GOT3 (cell line): ENCODE measurements at regions not wholly inside any gene's neighbourhood (a gene's known extent, or its start where the extent isn't known, plus 50 kb on each side); places are given as distances from the start of the nearest gene placed in this dataset.
"Not testable (repeated sequence)": the region's sequence is repeated elsewhere in the genome, so short reads cannot be mapped to it uniquely, and the experiment has no call there.

ENCODE experiments used
- DNase-seq: peaks from one replicate; lab custom pipeline; 2025; ENCODE audit warnings: mixed read lengths; lab: John Stamatoyannopoulos, UW

- no peak for DNase-seq
Measured at GRCh38 chr13:105848494-105848893, 687.0 kb downstream of the EFNB2 start.

GRCh38 chr13:105847527-105848291, 687.8 kb downstream of the EFNB2 start:
- DNase-seq: no peak

DNA sequence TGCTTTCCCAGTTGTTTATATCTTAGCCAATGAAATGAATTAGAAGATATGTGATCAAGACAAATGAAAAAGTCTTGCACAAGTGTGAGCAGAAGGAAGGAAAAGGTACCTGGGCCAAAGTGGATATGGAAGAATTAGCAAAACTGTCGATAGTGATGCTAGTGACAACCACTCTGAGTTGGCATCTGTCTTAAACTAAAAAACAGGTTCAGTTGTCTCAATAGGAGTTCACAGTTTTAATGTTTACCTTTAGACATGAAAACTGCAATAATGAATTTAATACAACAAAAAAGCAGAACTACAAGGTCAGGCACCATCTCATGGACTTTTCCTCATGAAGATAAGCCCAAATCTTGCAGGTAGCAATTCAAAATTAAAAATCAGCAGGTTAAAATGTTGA, 688.5 kb downstream of the EFNB2 start:
- no peak for DNase-seq

GRCh38 chr13:105841286-105841685, 694.2 kb downstream of the EFNB2 start:
- DNase-seq: no peak

DNA sequence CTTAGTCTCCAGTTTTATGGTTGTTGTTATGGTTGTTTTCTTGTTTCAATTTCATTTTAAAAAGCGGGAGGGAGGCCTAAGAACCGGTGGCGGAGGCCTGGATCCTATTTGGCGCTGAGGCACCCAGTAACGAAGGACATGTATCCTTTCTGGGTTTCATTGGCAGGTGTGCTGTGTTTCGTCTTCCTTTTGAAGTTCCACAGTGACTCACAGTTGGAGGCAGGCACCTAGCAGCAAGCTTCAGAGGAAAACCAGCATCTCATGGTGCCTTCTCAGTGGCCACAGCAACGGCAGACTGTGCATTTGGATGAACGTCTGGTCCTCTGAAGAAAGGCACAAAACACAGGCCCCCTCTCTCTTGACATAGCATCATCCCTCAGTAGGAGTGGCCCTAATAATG, 697.2 kb downstream of the EFNB2 start:
- DNase-seq: no peak

DNA sequence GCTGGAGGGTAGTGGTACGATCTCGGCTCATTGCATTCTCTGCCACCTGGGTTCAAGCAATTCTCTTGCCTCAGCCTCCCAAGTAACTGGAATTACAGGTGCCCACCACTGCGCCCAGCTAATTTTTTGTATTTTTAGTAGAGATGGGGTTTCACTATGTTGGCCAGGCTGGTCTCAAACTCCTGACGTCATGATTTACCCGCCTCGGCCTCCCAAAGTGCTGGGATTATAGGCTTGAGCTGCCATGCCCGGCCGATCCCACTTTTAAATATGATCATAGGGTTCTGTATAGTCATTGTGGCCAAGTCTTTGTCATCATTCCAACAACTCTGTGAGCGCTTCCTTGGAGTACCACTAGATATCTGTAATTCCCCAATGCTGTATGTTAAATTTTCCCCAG, 698.2 kb downstream of the EFNB2 start:
- DNase-seq: not testable (repeated sequence)

GRCh38 chr13:105830821-105831220, 704.6 kb downstream of the EFNB2 start:
- no peak for DNase-seq

- DNase-seq: no peak
Measured at GRCh38 chr13:105827111-105827809, 708.2 kb downstream of the EFNB2 start.

DNA sequence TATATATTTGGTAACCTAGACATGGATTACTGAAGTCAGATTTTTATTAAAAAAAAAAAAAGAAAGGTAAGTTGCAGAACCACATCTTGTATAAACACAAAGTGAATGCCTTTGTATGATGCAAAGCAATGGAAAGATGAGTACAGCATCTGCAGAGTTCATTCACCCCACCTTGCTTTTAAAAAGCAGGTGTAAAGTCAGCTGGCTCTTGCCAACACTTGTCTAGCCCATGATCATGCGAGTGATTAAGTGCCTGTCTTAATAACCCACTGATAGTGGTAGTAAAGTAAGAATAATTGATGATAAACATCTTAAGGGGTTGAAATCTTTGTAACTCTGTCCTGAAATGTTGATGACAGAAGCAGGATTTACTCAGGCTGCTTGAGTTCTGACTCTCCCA, 710.4 kb downstream of the EFNB2 start:
- DNase-seq: no peak

GRCh38 chr13:105821337-105821736, 714.1 kb downstream of the EFNB2 start:
- no peak for DNase-seq

DNA sequence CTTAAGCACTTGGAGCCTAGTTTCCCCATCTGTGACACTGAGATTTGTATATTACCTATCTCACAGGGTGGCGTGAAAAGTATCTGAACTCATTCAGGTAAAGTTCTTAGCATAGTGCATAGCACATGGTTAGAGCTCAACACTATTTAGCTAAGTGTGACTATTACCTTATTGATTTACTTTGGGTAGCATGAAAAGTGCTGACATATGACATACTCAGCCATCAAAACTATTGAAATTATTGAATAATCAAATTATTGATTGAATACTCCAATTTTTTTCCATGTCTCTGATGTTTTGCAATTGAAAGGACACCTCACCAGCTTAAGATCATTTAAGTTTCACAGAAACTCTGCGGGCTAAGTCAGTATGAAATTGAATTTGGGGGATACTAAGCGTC, 715.0 kb downstream of the EFNB2 start:
- no peak for DNase-seq

DNA sequence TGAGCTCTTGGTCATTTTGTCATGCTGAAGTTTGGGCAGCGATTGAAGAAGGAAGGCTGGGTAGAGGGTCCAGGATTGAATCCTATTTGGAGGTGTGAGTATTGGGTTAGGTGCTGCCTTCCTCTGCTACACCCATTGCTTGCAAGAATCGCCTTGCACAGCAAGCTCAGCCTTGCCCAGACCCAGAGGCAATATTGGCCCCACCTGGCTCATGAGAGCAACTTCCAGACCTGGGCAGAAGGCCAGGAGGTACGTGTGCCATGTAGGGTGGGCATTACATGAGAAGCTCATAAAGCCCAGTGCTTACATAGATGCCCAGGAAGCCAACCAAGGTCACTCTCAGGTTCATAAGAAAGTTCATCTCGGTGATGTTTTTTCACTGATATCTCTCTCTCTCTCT, 718.0 kb downstream of the EFNB2 start:
- DNase-seq: no peak

DNA sequence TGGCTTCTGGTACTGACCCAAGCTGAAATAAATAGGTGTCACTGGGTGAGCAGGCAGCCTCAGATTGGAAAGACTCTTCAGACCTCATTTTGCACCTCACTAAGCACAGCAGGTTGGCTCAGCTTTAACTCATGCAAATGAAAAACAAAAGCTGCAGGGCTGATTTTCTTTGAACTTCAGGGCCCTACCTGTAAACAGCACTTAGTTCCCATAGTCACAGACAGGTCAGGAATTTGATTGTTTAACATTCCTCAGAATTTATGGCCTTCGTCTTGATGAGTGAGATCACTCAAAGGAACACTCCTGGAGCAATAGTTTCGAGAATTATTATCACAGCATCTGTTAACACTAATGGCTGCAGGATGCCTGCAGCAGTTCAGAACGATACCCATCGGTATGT, 718.5 kb downstream of the EFNB2 start:
- DNase-seq: no peak

DNA sequence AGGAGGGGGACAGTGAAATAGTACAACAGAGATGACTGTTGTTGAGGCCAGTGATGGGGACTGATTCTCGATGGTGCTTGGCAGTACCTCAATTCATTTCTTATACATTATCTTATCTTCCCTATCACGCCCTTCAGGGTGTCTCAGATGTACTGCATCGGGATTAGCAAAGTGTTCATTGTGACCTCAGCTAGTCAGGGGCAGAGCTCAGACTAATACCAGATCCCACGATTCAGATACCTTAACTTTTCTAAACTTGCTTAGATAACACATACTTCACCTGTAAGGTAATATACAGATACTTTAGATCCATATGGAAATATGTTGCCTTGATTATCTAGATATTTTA, 720.6 kb downstream of the EFNB2 start:
- no peak for DNase-seq

- no peak for DNase-seq
Measured at GRCh38 chr13:105814219-105814901, 721.1 kb downstream of the EFNB2 start.

DNA sequence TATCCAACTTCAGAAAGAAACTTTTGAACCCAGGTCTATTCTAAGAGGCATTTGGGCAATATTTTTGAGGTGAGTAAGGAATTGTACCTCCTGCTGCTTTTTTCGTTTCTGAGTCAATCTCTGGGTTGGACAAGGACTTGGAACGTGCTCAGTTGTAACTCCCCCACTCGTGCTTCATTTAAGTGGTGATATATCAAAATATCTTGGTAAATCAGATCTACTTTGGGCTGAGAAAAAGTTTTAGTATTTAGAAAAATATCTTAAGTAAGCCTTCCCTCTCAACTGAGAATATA, 728.9 kb downstream of the EFNB2 start:
- no peak for DNase-seq

DNA sequence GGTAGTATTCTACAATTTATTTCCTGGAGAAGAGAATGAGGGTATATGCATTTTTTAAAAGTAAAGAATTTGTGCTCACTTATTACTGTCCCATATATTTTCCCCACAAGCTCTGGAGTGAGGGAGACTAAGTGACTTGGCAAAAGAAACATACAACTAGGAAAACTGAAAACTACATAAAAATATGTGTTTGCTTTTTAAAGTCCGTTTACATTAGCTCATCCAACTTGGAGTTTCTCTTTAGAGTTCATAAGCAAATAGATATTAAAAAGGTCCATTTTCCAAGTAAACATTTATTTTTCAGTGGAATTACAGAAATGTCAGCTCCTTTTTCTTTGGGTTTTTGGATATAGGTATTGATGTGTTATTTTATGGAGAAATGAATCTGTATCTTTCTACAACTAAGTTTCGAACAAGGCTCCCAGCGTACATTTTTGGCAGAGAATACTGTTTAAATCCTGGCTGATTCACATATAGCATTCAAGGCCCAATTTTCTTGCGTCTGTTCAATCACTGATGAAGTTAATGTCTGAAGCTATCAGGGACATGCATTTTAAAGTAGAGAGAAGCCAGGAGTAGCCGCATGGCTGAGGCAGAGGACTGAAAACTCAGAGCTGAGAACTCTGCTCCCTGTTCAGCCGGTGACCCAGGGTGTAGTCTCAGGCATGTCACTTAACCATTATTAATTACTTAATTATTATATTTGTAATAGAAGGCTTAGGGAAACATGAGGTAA, 729.4 kb downstream of the EFNB2 start:
- DNase-seq: no peak

DNA sequence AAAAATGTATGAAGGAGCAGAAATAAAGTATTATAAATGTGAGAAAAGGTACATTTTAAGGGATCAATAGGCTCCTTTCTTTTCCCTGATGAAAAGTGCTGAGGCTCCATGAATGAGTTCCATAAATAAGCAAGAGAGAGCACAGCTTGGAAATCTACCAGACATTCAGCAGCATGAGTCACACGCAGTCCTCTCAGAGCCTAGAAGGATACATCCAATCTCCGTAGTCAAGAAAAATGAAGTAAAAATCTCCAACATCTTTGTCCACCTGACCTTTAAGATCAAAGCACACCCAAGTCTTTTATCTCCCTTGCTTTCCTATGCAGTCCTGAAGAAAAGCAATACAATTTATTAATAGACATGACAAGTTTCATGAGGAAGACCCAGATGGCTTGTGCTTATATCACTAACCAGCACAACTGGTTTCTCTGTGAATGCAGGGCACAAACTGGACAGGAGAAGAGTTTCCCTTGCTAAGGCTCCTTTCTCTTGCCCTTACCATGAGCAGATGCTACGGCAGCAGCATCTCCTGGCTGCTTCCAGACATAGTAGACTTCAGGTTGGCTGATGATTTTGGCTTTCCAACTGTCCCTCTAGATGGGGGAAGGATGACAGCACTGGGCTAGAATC, 730.8 kb downstream of the EFNB2 start:
- no peak for DNase-seq

GRCh38 chr13:105799155-105799554, 736.3 kb downstream of the EFNB2 start:
- DNase-seq: no peak

DNA sequence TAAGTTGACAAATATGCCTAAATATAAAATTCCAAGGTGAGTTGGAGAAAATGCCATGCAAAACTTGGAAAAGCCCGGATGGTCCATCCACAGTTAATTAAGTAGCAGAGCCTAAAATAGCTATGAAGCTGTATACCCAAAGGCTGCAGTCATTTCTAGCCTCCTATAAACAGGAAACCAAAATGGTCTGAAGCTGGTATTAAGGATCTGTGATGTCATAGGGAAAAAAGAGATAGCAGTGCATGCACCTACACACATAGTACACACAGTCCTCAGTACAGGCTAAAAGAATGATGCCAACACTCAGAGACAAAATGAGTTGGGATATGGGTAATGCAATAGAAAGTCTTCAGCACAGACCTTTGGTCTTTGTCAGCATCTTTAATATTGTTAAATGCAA, 736.9 kb downstream of the EFNB2 start:
- DNase-seq: no peak

DNA sequence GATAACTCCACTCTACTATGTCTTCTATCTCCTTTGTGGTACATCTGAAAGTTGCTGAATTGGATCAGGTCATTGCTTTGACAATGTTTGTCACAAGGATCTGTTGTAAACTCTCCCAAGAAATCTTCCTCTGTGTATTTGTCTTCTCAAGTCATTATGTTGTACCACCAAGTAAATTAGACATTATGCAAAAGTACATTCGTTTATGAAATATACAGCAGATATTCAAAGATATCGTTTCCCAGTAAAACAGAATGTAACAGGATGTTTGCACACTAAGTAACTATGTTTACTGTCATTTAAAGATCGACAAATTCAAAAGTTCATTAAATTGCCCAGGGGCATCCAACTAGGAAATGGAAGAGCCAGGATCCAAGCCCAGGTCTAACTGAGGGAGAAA, 739.4 kb downstream of the EFNB2 start:
- DNase-seq: no peak

DNA sequence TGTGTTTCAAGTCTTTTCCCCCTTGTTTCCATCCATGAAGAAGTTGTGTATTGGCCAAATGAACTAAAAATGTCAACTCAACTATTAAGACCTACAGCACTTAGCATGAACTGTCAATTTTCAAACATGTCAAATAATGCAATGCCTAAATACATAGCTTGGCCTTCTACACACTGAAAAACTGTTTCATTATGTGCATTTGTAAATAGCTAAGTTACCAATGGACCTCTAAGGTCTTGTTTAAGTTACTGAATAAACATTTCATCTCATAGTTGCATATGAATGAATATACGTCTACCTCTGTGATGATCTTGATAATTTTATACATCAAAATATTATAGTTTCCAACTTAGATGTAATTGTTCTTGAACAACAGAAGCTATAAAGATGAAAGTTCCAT, 744.5 kb downstream of the EFNB2 start:
- DNase-seq: no peak
